ENCODE measurements at regions not wholly inside any gene's neighbourhood (a gene's known extent, or its start where the extent isn't known, plus 50 kb on each side); places are given as distances from the start of the nearest gene placed in this dataset.

DNA sequence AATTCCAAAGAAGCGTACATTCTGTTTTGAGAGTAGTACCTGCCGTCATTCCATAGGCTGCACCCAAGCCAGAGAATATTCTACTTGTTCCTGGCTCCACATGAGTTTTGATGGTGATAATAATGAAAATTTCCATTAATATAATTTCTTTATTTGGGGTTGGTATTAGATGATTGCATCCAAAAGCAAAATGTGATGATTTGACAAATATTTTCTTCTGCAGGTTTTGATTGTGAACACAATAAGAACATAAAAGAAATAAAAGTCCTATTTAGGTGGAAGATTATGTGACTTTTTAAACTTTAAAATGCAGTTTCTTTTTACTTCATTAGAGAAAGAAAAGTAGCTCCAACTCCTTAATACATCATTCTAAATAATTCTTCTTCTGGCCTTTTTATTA, 284.8 kb upstream of the FMN2 start:
- Mint-ChIP-seq H3K27ac (no peak overlapping the region), H3K4me3 (no peak overlapping the region)

GRCh38 chr1:239807361-239807760, 284.3 kb upstream of the FMN2 start:
- Mint-ChIP-seq H3K4me1 (peaks cover 14% of the 10 kb centered on the region), H3K27me3 (peaks cover 15% of the 10 kb centered on the region), H3K4me3 (no peak overlapping the region), H3K36me3 (ENCODE audit: low read depth) (peaks cover 2% of the 10 kb centered on the region), H3K27ac (no peak overlapping the region)
- H3K9me3 ChIP-seq (ENCODE audit: control insufficient read depth, low read length, poor library complexity, severe bottlenecking): no peaks in the 10 kb centered on the region
- ATAC-seq (no peak), DNase-seq (no peak)

More for the DNA sequence above, 284.8 kb upstream of the FMN2 start:
- DNase-seq (no peak), ATAC-seq (no peak)
- Mint-ChIP-seq H3K4me1 (peaks cover 16% of the 10 kb centered on the region), H3K27me3 (peaks cover 15% of the 10 kb centered on the region), H3K36me3 (ENCODE audit: low read depth) (peaks cover 2% of the 10 kb centered on the region)
- no peaks in the 10 kb centered on the region for H3K9me3 ChIP-seq (ENCODE audit: control insufficient read depth, low read length, poor library complexity, severe bottlenecking)

GRCh38 chr1:239810061-239810481, 281.6 kb upstream of the FMN2 start:
- H3K9me3 ChIP-seq (ENCODE audit: control insufficient read depth, low read length, poor library complexity, severe bottlenecking): no peaks in the 10 kb centered on the region
- Mint-ChIP-seq H3K36me3 (ENCODE audit: low read depth) (no peaks in the 10 kb centered on the region), H3K4me1 (peaks cover 24% of the 10 kb centered on the region), H3K27ac (no peak overlapping the region), H3K27me3 (peaks cover 1% of the 10 kb centered on the region), H3K4me3 (no peak overlapping the region)
- DNase-seq (no peak), ATAC-seq (no peak)

GRCh38 chr1:239811211-239811885, 280.3 kb upstream of the FMN2 start:
- DNase-seq: no peak
- H3K4me1 Mint-ChIP-seq: peaks cover 27% of the 10 kb centered on the region
- H3K9me3 ChIP-seq (ENCODE audit: control insufficient read depth, low read length, poor library complexity, severe bottlenecking): no peaks in the 10 kb centered on the region
- no peak overlapping the region for H3K27ac Mint-ChIP-seq
- peaks cover 5% of the 10 kb centered on the region for H3K27me3 Mint-ChIP-seq
- peak; percentile 54 for ATAC-seq
- H3K36me3 Mint-ChIP-seq (ENCODE audit: low read depth): no peaks in the 10 kb centered on the region
- no peak overlapping the region for H3K4me3 Mint-ChIP-seq

- ATAC-seq: no peak
- Mint-ChIP-seq H3K4me3 (no peak overlapping the region), H3K36me3 (ENCODE audit: low read depth) (peaks cover 2% of the 10 kb centered on the region), H3K27ac (no peak overlapping the region), H3K4me1 (peaks cover 27% of the 10 kb centered on the region), H3K27me3 (peaks cover 9% of the 10 kb centered on the region)
- no peaks in the 10 kb centered on the region for H3K9me3 ChIP-seq (ENCODE audit: control insufficient read depth, low read length, poor library complexity, severe bottlenecking)
- no peak for DNase-seq
These were observed 279.1 kb upstream of the FMN2 start for GRCh38 chr1:239812580-239812979.

GRCh38 chr1:239814306-239814881, 277.3 kb upstream of the FMN2 start:
- H3K9me3 ChIP-seq (ENCODE audit: control insufficient read depth, low read length, poor library complexity, severe bottlenecking): no peaks in the 10 kb centered on the region
- Mint-ChIP-seq H3K4me3 (peak overlapping the region; percentile 79), H3K4me1 (peaks cover 31% of the 10 kb centered on the region), H3K36me3 (ENCODE audit: low read depth) (peaks cover 2% of the 10 kb centered on the region), H3K27ac (peak overlapping the region; percentile 76), H3K27me3 (peaks cover 16% of the 10 kb centered on the region)
- DNase-seq: no peak
- peak; percentile 56 for ATAC-seq

DNA sequence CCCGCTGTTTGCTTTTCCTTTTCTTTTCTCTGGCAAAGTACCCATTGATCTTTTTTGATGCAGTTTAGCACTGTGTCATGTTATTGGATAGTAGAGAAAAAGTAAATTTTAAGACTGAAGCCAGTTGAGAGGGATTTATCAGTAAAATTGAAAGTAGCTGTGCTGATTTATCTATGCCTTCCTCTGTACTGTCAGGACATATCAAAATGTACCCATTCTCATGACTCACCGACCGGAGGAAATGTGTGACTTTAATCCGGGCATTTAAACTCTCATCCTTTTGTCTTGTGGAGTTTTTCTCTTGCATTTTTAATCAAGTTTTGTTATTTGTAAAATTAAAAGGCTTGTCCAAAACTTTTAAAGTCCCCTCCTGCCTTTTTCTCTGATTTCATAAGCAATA, 276.6 kb upstream of the FMN2 start:
- peak overlapping the region; percentile 79 for H3K4me3 Mint-ChIP-seq
- ATAC-seq: no peak
- peaks cover 2% of the 10 kb centered on the region for H3K36me3 Mint-ChIP-seq (ENCODE audit: low read depth)
- H3K9me3 ChIP-seq (ENCODE audit: control insufficient read depth, low read length, poor library complexity, severe bottlenecking): no peaks in the 10 kb centered on the region
- no peak for DNase-seq
- H3K27ac Mint-ChIP-seq: peak overlapping the region; percentile 76
- H3K27me3 Mint-ChIP-seq: peaks cover 23% of the 10 kb centered on the region
- peaks cover 32% of the 10 kb centered on the region for H3K4me1 Mint-ChIP-seq

DNA sequence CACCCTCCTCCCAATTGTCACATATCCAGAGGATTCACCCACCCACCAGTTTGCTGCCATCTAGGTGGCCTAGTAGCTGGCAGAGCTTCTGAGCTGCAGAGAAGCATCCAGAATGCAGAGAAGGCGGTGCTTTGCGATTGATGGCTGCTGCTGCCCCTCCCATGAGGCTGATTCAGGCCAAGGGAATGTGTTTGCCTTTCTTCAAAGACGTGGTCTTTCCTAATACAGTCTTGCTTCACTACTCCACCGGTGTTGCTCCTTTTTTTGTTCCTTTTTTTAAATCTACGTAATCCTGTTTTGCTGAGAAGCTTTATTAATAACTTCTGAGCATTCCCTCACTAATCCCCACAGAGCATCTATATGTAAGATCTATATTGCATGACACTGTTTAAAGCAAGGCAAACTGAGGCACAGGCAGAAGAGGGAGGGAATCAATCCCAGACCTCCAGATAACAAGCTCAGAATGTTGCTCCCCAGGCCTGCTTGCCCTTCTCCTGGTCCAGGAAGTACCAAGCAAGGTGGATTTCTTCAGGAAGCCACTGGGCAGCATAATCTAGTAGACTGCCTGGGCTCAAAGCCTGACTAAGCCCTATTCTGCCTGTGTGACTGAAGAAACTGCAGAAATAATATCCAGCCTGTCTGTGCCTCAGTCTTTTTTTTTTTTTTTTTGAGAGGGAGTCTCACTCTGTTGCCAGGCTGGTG, 275.5 kb upstream of the FMN2 start:
- H3K36me3 Mint-ChIP-seq (ENCODE audit: low read depth): peaks cover 2% of the 10 kb centered on the region
- H3K27ac Mint-ChIP-seq: no peak overlapping the region
- no peaks in the 10 kb centered on the region for H3K9me3 ChIP-seq (ENCODE audit: control insufficient read depth, low read length, poor library complexity, severe bottlenecking)
- H3K4me1 Mint-ChIP-seq: peaks cover 26% of the 10 kb centered on the region
- no peak for DNase-seq
- peak overlapping the region; percentile 25 for H3K4me3 Mint-ChIP-seq
- peaks cover 27% of the 10 kb centered on the region for H3K27me3 Mint-ChIP-seq
- no peak for ATAC-seq

GRCh38 chr1:239817276-239817675, 274.4 kb upstream of the FMN2 start:
- H3K36me3 Mint-ChIP-seq (ENCODE audit: low read depth): peaks cover 2% of the 10 kb centered on the region
- ATAC-seq: no peak
- H3K9me3 ChIP-seq (ENCODE audit: control insufficient read depth, low read length, poor library complexity, severe bottlenecking): no peaks in the 10 kb centered on the region
- H3K27ac Mint-ChIP-seq: no peak overlapping the region
- no peak overlapping the region for H3K4me3 Mint-ChIP-seq
- no peak for DNase-seq
- peaks cover 27% of the 10 kb centered on the region for H3K27me3 Mint-ChIP-seq
- H3K4me1 Mint-ChIP-seq: peaks cover 21% of the 10 kb centered on the region

- H3K27me3 Mint-ChIP-seq: peaks cover 29% of the 10 kb centered on the region
- ATAC-seq: no peak
- H3K9me3 ChIP-seq (ENCODE audit: control insufficient read depth, low read length, poor library complexity, severe bottlenecking): no peaks in the 10 kb centered on the region
- no peak overlapping the region for H3K27ac Mint-ChIP-seq
- no peak for DNase-seq
- H3K4me1 Mint-ChIP-seq: peaks cover 21% of the 10 kb centered on the region
- no peak overlapping the region for H3K4me3 Mint-ChIP-seq
- peaks cover 2% of the 10 kb centered on the region for H3K36me3 Mint-ChIP-seq (ENCODE audit: low read depth)
These were observed 273.9 kb upstream of the FMN2 start for GRCh38 chr1:239817801-239818200.

GRCh38 chr1:239819096-239819495, 272.6 kb upstream of the FMN2 start:
- no peaks in the 10 kb centered on the region for H3K9me3 ChIP-seq (ENCODE audit: control insufficient read depth, low read length, poor library complexity, severe bottlenecking)
- DNase-seq (no peak), ATAC-seq (no peak)
- peaks cover 34% of the 10 kb centered on the region for H3K27me3 Mint-ChIP-seq
- no peak overlapping the region for H3K4me3 Mint-ChIP-seq
- no peak overlapping the region for H3K27ac Mint-ChIP-seq
- H3K4me1 Mint-ChIP-seq: peaks cover 21% of the 10 kb centered on the region
- H3K36me3 Mint-ChIP-seq (ENCODE audit: low read depth): peaks cover 2% of the 10 kb centered on the region

DNA sequence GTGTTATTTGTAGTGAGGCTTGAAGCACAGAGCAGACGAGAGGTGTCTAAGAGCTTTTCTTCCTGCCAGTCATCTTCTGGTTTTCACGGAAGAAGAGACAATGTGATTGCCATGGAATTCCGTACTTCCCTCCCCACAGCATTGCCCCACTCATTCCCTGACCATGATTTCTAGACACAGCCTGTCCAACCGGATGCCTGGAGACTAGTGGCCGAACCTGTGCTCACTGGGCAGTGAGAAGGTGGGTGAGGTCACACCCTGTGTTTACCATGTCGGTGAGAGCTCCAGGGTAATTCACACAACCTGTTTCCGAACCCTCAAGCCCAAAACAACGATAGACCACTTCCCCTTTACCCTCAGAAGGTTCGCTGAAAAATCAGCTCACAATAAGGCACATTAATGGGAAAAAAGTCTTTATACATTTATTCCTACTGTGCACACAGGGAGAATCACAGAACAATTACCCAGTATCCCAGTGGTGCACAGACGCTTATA, 271.9 kb upstream of the FMN2 start:
- H3K4me3 Mint-ChIP-seq: no peak overlapping the region
- H3K27ac Mint-ChIP-seq: no peak overlapping the region
- peaks cover 14% of the 10 kb centered on the region for H3K4me1 Mint-ChIP-seq
- DNase-seq: no peak
- no peak for ATAC-seq
- H3K27me3 Mint-ChIP-seq: peaks cover 34% of the 10 kb centered on the region
- H3K36me3 Mint-ChIP-seq (ENCODE audit: low read depth): peaks cover 2% of the 10 kb centered on the region
- no peaks in the 10 kb centered on the region for H3K9me3 ChIP-seq (ENCODE audit: control insufficient read depth, low read length, poor library complexity, severe bottlenecking)

GRCh38 chr1:239823852-239824251, 267.8 kb upstream of the FMN2 start:
- Mint-ChIP-seq H3K36me3 (ENCODE audit: low read depth) (peaks cover 7% of the 10 kb centered on the region), H3K27ac (no peak overlapping the region), H3K4me3 (no peak overlapping the region), H3K4me1 (peaks cover 13% of the 10 kb centered on the region), H3K27me3 (peaks cover 28% of the 10 kb centered on the region)
- no peaks in the 10 kb centered on the region for H3K9me3 ChIP-seq (ENCODE audit: control insufficient read depth, low read length, poor library complexity, severe bottlenecking)
- ATAC-seq (no peak), DNase-seq (no peak)

Measured in T-helper 17 cell (primary cell).